GM04504 (cell line): ENCODE measurements at regions not wholly inside any gene's neighbourhood (a gene's known extent, or its start where the extent isn't known, plus 50 kb on each side); places are given as distances from the start of the nearest gene placed in this dataset.
"Not testable (repeated sequence)": the region's sequence is repeated elsewhere in the genome, so short reads cannot be mapped to it uniquely, and the experiment has no call there.

Experiments used
- DNase-seq: peaks from one replicate; pipeline ENCODE4 v3.0.0-alpha.2; 2012; ENCODE audit warnings: low read depth

GRCh38 chr6:40882323-40882997 is 156.6 kb downstream of the UNC5CL start:
- no peak for DNase-seq

GRCh38 chr6:40881501-40881900 is 157.5 kb downstream of the UNC5CL start:
- DNase-seq: no peak

- no peak for DNase-seq
Observed at GRCh38 chr6:40880906-40881305, 158.1 kb downstream of the UNC5CL start.

GRCh38 chr6:40879169-40879568 is 159.9 kb downstream of the UNC5CL start:
- DNase-seq: no peak

- no peak for DNase-seq
Observed at GRCh38 chr6:40877362-40877761, 161.7 kb downstream of the UNC5CL start.

GRCh38 chr6:40876336-40876735 is 162.7 kb downstream of the UNC5CL start:
- no peak for DNase-seq

GRCh38 chr6:40874495-40874894 is 164.5 kb downstream of the UNC5CL start:
- no peak for DNase-seq

GRCh38 chr6:40871424-40871823 is 167.6 kb downstream of the UNC5CL start:
- no peak for DNase-seq

GRCh38 chr6:40868089-40868865 is 170.7 kb downstream of the UNC5CL start:
- DNase-seq: not testable (repeated sequence)

GRCh38 chr6:40867527-40867926 is 171.5 kb downstream of the UNC5CL start:
- not testable (repeated sequence) for DNase-seq

- DNase-seq: not testable (repeated sequence)
Observed at GRCh38 chr6:40865259-40865658, 173.8 kb downstream of the UNC5CL start.

- no peak for DNase-seq
Observed at GRCh38 chr6:40860443-40860842, 178.6 kb downstream of the UNC5CL start.

GRCh38 chr6:40856271-40856670 is 182.8 kb downstream of the UNC5CL start:
- peak; percentile 12 for DNase-seq

- no peak for DNase-seq
Observed at GRCh38 chr6:40855168-40855880, 183.7 kb downstream of the UNC5CL start.

- DNase-seq: no peak
Observed at GRCh38 chr6:40854592-40854991, 184.4 kb downstream of the UNC5CL start.

GRCh38 chr6:40852779-40853373 is 186.1 kb downstream of the UNC5CL start:
- DNase-seq: peak; percentile 11

- no peak for DNase-seq
Observed at GRCh38 chr6:40849546-40849945, 189.5 kb downstream of the UNC5CL start.

- DNase-seq: no peak
Observed at GRCh38 chr6:40848868-40849514, 190.0 kb downstream of the UNC5CL start.

- peak; percentile 15 for DNase-seq
Observed at GRCh38 chr6:40848038-40848437, 191.0 kb downstream of the UNC5CL start.

GRCh38 chr6:40845553-40845952 is 193.5 kb downstream of the UNC5CL start:
- no peak for DNase-seq

- no peak for DNase-seq
Observed at GRCh38 chr6:40844246-40844645, 194.8 kb downstream of the UNC5CL start.

- no peak for DNase-seq
Observed at GRCh38 chr6:40841721-40842120, 197.3 kb downstream of the UNC5CL start.
